Right cardiac atrium (tissue), 5 donors: ENCODE measurements at regions not wholly inside any gene's neighbourhood (a gene's known extent, or its start where the extent isn't known, plus 50 kb on each side); places are given as distances from the start of the nearest gene placed in this dataset.

Source experiments
- ATAC-seq, 2 donors: fragments of 200-7000 bp; cut with Tn5 transposase; one replicate each; pipeline versions ENCODE4 v1.8.0 to v1.9.1; 2020; ENCODE audit warnings: moderate library complexity in 2 of 2, mild to moderate bottlenecking in 1 of 2
- DNase-seq, 3 donors: peaks; one replicate each; pipeline ENCODE4 v3.0.0-alpha.2; 2020
- H3K27ac ChIP-seq: one replicate; pipeline ENCODE4 v1.5.1; 2013; ENCODE audit warnings: mild to moderate bottlenecking, low read length, control low read depth, moderate library complexity
- H3K27me3 ChIP-seq: one replicate; pipeline ENCODE4 v1.6.1; 2013; ENCODE audit not compliant: control insufficient read depth, insufficient read depth
- H3K4me1 ChIP-seq: one replicate; pipeline ENCODE4 v1.6.1; 2013; ENCODE audit warnings: low read length; ENCODE audit not compliant: control insufficient read depth, insufficient read depth
- H3K4me3 ChIP-seq: one replicate; pipeline ENCODE4 v1.5.1; 2013; ENCODE audit warnings: low read length, control low read depth
- H3K9me3 ChIP-seq: one replicate; pipeline ENCODE4 v1.6.1; 2013; ENCODE audit warnings: low read length; ENCODE audit not compliant: control insufficient read depth
- WGBS: extraction: QIAGEN DNeasy Blood & Tissue Kit; methylation state at CpG from one replicate; pipeline ENCODE4 v1.1.7; 2013; 5-methylcytosine and 5-hydroxymethylcytosine counted together
- intact Hi-C, 4 donors: fragments of 100-400 bp; cut with DNase I; formaldehyde crosslinking; loops; one replicate each; pipeline versions ENCODE4 v1.11.0 to v1.14.0; 2022 to 2023
- donor health status: healthy with polysubstance abuse.
- donor health status: DM: no; HTN: yes; CAD: no.
- donor health status: DM: no; HTN: no; CAD: no.
- donor health status: DM: no; HTN: yes; CAD: no; lungs with severe emphysema.
- donor health status: DM: yes; HTN: yes; CAD: no.

- no peak overlapping the region for H3K27ac ChIP-seq
- H3K4me1 ChIP-seq: no peaks in the 10 kb centered on the region
- DNase-seq (no peak), ATAC-seq (no peak)
- intact Hi-C loops: no loop called here
- H3K4me3 ChIP-seq: no peak overlapping the region
- 56% methylated on average over 4 of the region's 4 CpGs for WGBS
- H3K27me3 ChIP-seq: no peaks in the 10 kb centered on the region
- no peaks in the 10 kb centered on the region for H3K9me3 ChIP-seq
Measured at GRCh38 chr6:18712595-18712994, 325.4 kb downstream of the RNF144B start.

DNA sequence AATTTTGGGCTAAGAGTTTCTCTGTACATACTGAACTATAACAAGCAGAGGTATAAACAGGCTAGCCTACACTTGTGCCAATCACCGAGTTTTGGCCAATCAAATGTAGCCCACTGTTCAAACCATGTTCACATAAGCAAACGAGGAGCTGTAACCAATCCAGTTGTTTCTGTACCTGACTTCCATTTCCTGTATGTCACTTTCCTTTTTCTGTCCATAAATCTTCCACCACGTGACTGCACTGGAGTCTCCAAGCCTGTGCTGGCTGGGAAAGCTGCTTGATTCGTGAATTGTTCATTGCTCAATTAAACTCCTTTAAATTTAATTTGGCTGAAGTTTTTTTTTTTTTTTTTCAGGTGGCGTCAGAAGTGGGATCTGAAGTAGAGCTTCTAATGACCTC, 332.9 kb downstream of the RNF144B start:
- Histone ChIP-seq H3K27me3 (no peaks in the 10 kb centered on the region), H3K27ac (no peak overlapping the region), H3K9me3 (no peaks in the 10 kb centered on the region), H3K4me3 (no peak overlapping the region), H3K4me1 (no peaks in the 10 kb centered on the region)
- intact Hi-C loops: no loop called here
- no peak for DNase-seq
- 63% methylated on average over 5 of the region's 5 CpGs for WGBS
- ATAC-seq: no peak

- ATAC-seq (no peak), DNase-seq (no peak)
- no peaks in the 10 kb centered on the region for H3K9me3 ChIP-seq
- H3K4me1 ChIP-seq: no peaks in the 10 kb centered on the region
- WGBS: 86% methylated on average over 3 of the region's 3 CpGs
- intact Hi-C loops: no loop called here
- H3K27me3 ChIP-seq: no peaks in the 10 kb centered on the region
- no peak overlapping the region for H3K27ac ChIP-seq
- no peak overlapping the region for H3K4me3 ChIP-seq
Measured at GRCh38 chr6:18724056-18724455, 336.9 kb downstream of the RNF144B start.

GRCh38 chr6:18725449-18725848, 338.3 kb downstream of the RNF144B start:
- Histone ChIP-seq H3K27me3 (no peaks in the 10 kb centered on the region), H3K27ac (no peak overlapping the region), H3K4me1 (no peaks in the 10 kb centered on the region), H3K4me3 (no peak overlapping the region), H3K9me3 (no peaks in the 10 kb centered on the region)
- ATAC-seq (no peak), DNase-seq (no peak)
- 82% methylated on average over 2 of the region's 2 CpGs for WGBS
- intact Hi-C loops: no loop called here

GRCh38 chr6:18733921-18734550, 346.9 kb downstream of the RNF144B start:
- H3K27ac ChIP-seq: no peak overlapping the region
- H3K4me1 ChIP-seq: no peaks in the 10 kb centered on the region
- no peak for ATAC-seq
- DNase-seq: no peak
- 87% methylated on average over 1 of the region's 1 CpG for WGBS
- no peak overlapping the region for H3K4me3 ChIP-seq
- intact Hi-C loops: no loop called here
- H3K9me3 ChIP-seq: no peaks in the 10 kb centered on the region
- no peaks in the 10 kb centered on the region for H3K27me3 ChIP-seq

DNA sequence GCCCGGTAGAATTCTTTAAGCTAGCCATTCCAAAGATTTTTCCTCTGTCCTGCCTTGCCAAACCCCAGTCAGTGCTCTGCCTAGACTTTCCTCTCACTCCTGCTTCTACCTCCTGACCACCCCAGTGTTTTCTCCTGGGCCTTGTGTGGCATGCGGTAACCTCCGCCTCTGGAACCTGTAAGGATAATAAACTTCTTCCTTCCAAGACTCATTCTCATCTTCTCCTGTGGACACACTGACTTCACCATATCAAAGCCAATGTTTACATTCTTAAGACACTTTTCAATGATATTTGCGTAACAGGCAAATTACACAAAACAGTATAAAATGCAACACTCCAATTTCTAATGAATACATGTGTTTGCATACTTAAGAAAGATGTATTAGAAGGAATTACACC, 354.6 kb downstream of the RNF144B start:
- intact Hi-C loops: loop anchor here in 2 of 4 donors (10.0 kb wide), 2 partner anchors 1113 to 1313 kb away; no protein-coding TSS in a partner anchor
- no peak overlapping the region for H3K4me3 ChIP-seq
- H3K9me3 ChIP-seq: no peaks in the 10 kb centered on the region
- H3K27me3 ChIP-seq: no peaks in the 10 kb centered on the region
- no peaks in the 10 kb centered on the region for H3K4me1 ChIP-seq
- DNase-seq (no peak), ATAC-seq (no peak)
- H3K27ac ChIP-seq: no peak overlapping the region
- WGBS: 88% methylated on average over 4 of the region's 4 CpGs

DNA sequence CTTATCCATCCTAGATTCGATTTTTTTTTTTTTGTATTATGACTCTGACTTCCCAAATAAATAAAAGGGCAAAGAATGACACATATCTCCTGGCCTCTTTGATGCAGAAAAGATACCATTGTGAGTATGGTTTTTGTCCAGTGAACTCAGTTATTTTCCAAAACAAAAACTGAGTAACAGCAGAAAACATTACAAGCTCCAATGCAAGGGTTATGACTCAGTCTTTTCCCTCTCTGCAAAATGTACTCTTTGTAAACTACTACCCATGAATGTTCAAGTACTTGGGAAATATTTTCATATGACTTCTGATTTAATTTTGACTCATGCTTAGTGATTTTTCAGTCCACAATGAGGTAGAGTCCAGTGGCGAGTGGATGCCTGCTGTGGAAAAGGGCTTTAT, 355.3 kb downstream of the RNF144B start:
- ATAC-seq (no peak), DNase-seq (no peak)
- WGBS: 70% methylated on average over 2 of the region's 2 CpGs
- H3K4me3 ChIP-seq: no peak overlapping the region
- no peaks in the 10 kb centered on the region for H3K27me3 ChIP-seq
- H3K9me3 ChIP-seq: no peaks in the 10 kb centered on the region
- no peak overlapping the region for H3K27ac ChIP-seq
- intact Hi-C loops: loop anchor here in 2 of 4 donors (10.0 kb wide), 2 partner anchors 1112 to 1312 kb away; no protein-coding TSS in a partner anchor
- no peaks in the 10 kb centered on the region for H3K4me1 ChIP-seq

DNA sequence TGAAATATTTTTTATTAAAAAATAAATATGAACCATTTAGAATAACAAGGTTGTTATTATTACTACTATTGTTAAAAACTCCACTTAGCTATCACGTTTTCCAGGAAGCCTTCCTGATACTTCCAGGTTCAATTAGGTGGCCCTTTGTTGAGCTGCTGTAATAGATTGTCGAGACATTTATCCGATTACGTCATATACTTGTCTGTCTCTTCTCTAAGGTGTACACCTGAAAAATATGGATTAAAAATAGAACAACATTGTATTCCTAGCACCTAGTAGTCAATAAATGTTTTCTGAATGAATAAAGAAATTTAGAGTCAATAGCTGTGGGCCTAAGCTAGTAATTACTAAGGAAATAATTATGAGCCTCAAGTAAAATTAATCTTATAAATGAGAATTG, 359.6 kb downstream of the RNF144B start:
- Histone ChIP-seq H3K27ac (no peak overlapping the region), H3K9me3 (no peaks in the 10 kb centered on the region), H3K4me1 (no peaks in the 10 kb centered on the region), H3K4me3 (no peak overlapping the region), H3K27me3 (no peaks in the 10 kb centered on the region)
- intact Hi-C loops: loop anchor here in 2 of 4 donors (10.0 kb wide), 2 partner anchors 1108 to 1308 kb away; no protein-coding TSS in a partner anchor
- 86% methylated on average over 4 of the region's 4 CpGs for WGBS
- no peak for DNase-seq
- ATAC-seq: no peak

GRCh38 chr6:18748314-18748713, 361.2 kb downstream of the RNF144B start:
- no peaks in the 10 kb centered on the region for H3K9me3 ChIP-seq
- ATAC-seq: no peak
- no peak overlapping the region for H3K4me3 ChIP-seq
- no peaks in the 10 kb centered on the region for H3K4me1 ChIP-seq
- intact Hi-C loops: loop anchor here in 2 of 4 donors (10.0 kb wide), 2 partner anchors 1106 to 1306 kb away; no protein-coding TSS in a partner anchor
- no peak overlapping the region for H3K27ac ChIP-seq
- no peaks in the 10 kb centered on the region for H3K27me3 ChIP-seq
- 75% methylated on average over 6 of the region's 6 CpGs for WGBS
- DNase-seq: no peak

- H3K27ac ChIP-seq: no peak overlapping the region
- ATAC-seq (no peak), DNase-seq (no peak)
- H3K27me3 ChIP-seq: no peaks in the 10 kb centered on the region
- no peak overlapping the region for H3K4me3 ChIP-seq
- intact Hi-C loops: no loop called here
- no peaks in the 10 kb centered on the region for H3K4me1 ChIP-seq
- WGBS: 64% methylated on average over 5 of the region's 5 CpGs
- H3K9me3 ChIP-seq: no peaks in the 10 kb centered on the region
Measured at GRCh38 chr6:18752278-18753068, 365.3 kb downstream of the RNF144B start.

DNA sequence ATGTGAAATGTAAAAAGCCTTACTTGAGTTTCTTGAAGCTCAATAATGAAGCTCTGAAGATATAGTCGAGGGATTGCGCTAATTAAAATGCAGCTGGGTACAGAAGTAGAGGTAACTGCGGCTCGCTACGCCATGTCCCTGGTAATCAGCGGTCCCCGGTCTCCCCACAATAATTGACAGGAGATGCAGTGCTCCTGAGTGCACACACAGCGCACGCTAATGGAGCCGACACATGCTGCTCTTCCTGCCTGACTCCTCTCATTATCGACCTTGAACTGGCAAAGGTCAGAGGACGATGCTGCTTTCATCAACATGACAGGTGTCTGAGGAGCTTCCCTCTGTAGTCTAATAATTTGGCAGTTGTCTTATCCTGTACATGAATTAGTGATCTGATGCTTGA, 365.9 kb downstream of the RNF144B start:
- Histone ChIP-seq H3K4me3 (no peak overlapping the region), H3K27ac (no peak overlapping the region), H3K9me3 (no peaks in the 10 kb centered on the region), H3K27me3 (no peaks in the 10 kb centered on the region), H3K4me1 (no peaks in the 10 kb centered on the region)
- intact Hi-C loops: no loop called here
- ATAC-seq (no peak), DNase-seq (no peak)
- 82% methylated on average over 12 of the region's 12 CpGs for WGBS
